ENCODE measurements at regions not wholly inside any gene's neighbourhood (a gene's known extent, or its start where the extent isn't known, plus 50 kb on each side); places are given as distances from the start of the nearest gene placed in this dataset.

DNA sequence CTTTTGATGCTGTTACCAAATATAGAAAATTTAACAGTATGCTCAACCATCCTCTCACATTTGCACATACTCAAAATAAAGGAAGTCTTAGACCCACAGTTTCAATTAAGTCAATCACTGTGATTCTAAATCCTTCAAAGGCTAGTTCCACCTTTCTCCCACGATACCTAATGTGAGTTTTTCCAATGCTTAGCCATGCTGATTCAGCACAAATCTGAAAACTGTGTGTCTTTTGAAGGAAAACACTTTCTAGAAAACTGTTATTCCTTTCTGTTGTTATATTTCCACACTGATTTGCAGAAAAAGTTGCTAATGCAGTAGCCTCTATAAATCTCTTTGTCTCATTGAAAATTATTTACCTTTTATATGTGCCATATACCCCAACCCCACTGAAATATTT is 645.7 kb downstream of the PRR16 start:
- TF ChIP-seq, protein P1, sequence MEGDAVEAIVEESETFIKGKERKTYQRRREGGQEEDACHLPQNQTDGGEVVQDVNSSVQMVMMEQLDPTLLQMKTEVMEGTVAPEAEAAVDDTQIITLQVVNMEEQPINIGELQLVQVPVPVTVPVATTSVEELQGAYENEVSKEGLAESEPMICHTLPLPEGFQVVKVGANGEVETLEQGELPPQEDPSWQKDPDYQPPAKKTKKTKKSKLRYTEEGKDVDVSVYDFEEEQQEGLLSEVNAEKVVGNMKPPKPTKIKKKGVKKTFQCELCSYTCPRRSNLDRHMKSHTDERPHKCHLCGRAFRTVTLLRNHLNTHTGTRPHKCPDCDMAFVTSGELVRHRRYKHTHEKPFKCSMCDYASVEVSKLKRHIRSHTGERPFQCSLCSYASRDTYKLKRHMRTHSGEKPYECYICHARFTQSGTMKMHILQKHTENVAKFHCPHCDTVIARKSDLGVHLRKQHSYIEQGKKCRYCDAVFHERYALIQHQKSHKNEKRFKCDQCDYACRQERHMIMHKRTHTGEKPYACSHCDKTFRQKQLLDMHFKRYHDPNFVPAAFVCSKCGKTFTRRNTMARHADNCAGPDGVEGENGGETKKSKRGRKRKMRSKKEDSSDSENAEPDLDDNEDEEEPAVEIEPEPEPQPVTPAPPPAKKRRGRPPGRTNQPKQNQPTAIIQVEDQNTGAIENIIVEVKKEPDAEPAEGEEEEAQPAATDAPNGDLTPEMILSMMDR (conservative IDR thresholded peaks at IDR 0.05; ENCODE audit: low read depth, low read length), result no peak
- TF ChIP-seq RAD21 (IDR thresholded peaks at IDR 0.05; ENCODE audit: low read length) (no peak), POLR2A (IDR thresholded peaks at IDR 0.05; ENCODE audit: low read depth, low read length) (no peak)

All from IMR-90 (cell line).